ENCODE measurements at regions not wholly inside any gene's neighbourhood (a gene's known extent, or its start where the extent isn't known, plus 50 kb on each side); places are given as distances from the start of the nearest gene placed in this dataset.

- H3K27ac ChIP-seq (ENCODE audit: insufficient read depth, low read length): no peak overlapping the region
- H3K9me3 ChIP-seq (ENCODE audit: control insufficient read depth, insufficient read depth, low read depth, low read length): no peaks in the 10 kb centered on the region
- no peaks in the 10 kb centered on the region for H3K36me3 ChIP-seq (ENCODE audit: control insufficient read depth, insufficient read depth, low read length)
- H2AFZ ChIP-seq (ENCODE audit: low read length): no peak overlapping the region
- no peak overlapping the region for H3K4me3 ChIP-seq (replicated peaks in 1 of 4; ENCODE audit: control extremely low read depth in 1 of 4, insufficient read depth in 1 of 4, low read depth in 3 of 4, low read length in 4 of 4)
- no peaks in the 10 kb centered on the region for H3K27me3 ChIP-seq (ENCODE audit: control insufficient read depth, insufficient read depth, low read length)
- no peaks in the 10 kb centered on the region for H4K20me1 ChIP-seq (ENCODE audit: control insufficient read depth, extremely low read depth, insufficient read depth, low read length)
- no peak overlapping the region for H3K9ac ChIP-seq (ENCODE audit: insufficient read depth, low read length)
- peak in 1 of 2 donors; percentile 48 for DNase-seq (ENCODE audit: low read depth in 2 of 2)
- peaks cover 6% of the 10 kb centered on the region for H3K4me1 ChIP-seq (ENCODE audit: control insufficient read depth, extremely low read depth, insufficient read depth, low read length)
- no peak for TF ChIP-seq EZH2 (IDR thresholded peaks at IDR 0.05; ENCODE audit: low read length, missing control alignments)
- TF ChIP-seq CTCF (conservative IDR thresholded peaks at IDR 0.05 in 1 of 2, IDR thresholded peaks at IDR 0.05 in 1 of 2; ENCODE audit: low read depth in 1 of 2, low read length in 2 of 2): no peak
- no peak overlapping the region for H3K4me2 ChIP-seq (ENCODE audit: extremely low read depth, insufficient read depth, low read length)
- no peaks in the 10 kb centered on the region for H3K79me2 ChIP-seq (ENCODE audit: control insufficient read depth, insufficient read depth, low read length)
Measured at GRCh38 chr12:75959506-75959905, 72.1 kb downstream of the PHLDA1 start.

GRCh38 chr12:75959060-75959459 is 72.5 kb downstream of the PHLDA1 start:
- no peak overlapping the region for H2AFZ ChIP-seq (ENCODE audit: low read length)
- H3K4me1 ChIP-seq (ENCODE audit: control insufficient read depth, extremely low read depth, insufficient read depth, low read length): peaks cover 8% of the 10 kb centered on the region
- no peak overlapping the region for H3K27ac ChIP-seq (ENCODE audit: insufficient read depth, low read length)
- no peak overlapping the region for H3K9ac ChIP-seq (ENCODE audit: insufficient read depth, low read length)
- no peaks in the 10 kb centered on the region for H3K36me3 ChIP-seq (ENCODE audit: control insufficient read depth, insufficient read depth, low read length)
- H3K9me3 ChIP-seq (ENCODE audit: control insufficient read depth, insufficient read depth, low read depth, low read length): no peaks in the 10 kb centered on the region
- no peak for TF ChIP-seq CTCF (conservative IDR thresholded peaks at IDR 0.05 in 1 of 2, IDR thresholded peaks at IDR 0.05 in 1 of 2; ENCODE audit: low read depth in 1 of 2, low read length in 2 of 2)
- TF ChIP-seq EZH2 (IDR thresholded peaks at IDR 0.05; ENCODE audit: low read length, missing control alignments): no peak
- no peaks in the 10 kb centered on the region for H4K20me1 ChIP-seq (ENCODE audit: control insufficient read depth, extremely low read depth, insufficient read depth, low read length)
- no peaks in the 10 kb centered on the region for H3K79me2 ChIP-seq (ENCODE audit: control insufficient read depth, insufficient read depth, low read length)
- H3K4me2 ChIP-seq (ENCODE audit: extremely low read depth, insufficient read depth, low read length): no peak overlapping the region
- H3K4me3 ChIP-seq (replicated peaks in 1 of 4; ENCODE audit: control extremely low read depth in 1 of 4, insufficient read depth in 1 of 4, low read depth in 3 of 4, low read length in 4 of 4): no peak overlapping the region
- H3K27me3 ChIP-seq (ENCODE audit: control insufficient read depth, insufficient read depth, low read length): no peaks in the 10 kb centered on the region
- DNase-seq (ENCODE audit: low read depth in 2 of 2): no peak

- TF ChIP-seq CTCF (conservative IDR thresholded peaks at IDR 0.05 in 1 of 2, IDR thresholded peaks at IDR 0.05 in 1 of 2; ENCODE audit: low read depth in 1 of 2, low read length in 2 of 2): no peak
- no peak for TF ChIP-seq EZH2 (IDR thresholded peaks at IDR 0.05; ENCODE audit: low read length, missing control alignments)
- Histone ChIP-seq H3K4me2 (ENCODE audit: extremely low read depth, insufficient read depth, low read length) (no peak overlapping the region), H3K27me3 (ENCODE audit: control insufficient read depth, insufficient read depth, low read length) (no peaks in the 10 kb centered on the region), H3K9me3 (ENCODE audit: control insufficient read depth, insufficient read depth, low read depth, low read length) (no peaks in the 10 kb centered on the region), H3K79me2 (ENCODE audit: control insufficient read depth, insufficient read depth, low read length) (no peaks in the 10 kb centered on the region), H2AFZ (ENCODE audit: low read length) (no peak overlapping the region), H3K4me1 (ENCODE audit: control insufficient read depth, extremely low read depth, insufficient read depth, low read length) (peaks cover 25% of the 10 kb centered on the region), H4K20me1 (ENCODE audit: control insufficient read depth, extremely low read depth, insufficient read depth, low read length) (no peaks in the 10 kb centered on the region), H3K27ac (ENCODE audit: insufficient read depth, low read length) (no peak overlapping the region), H3K36me3 (ENCODE audit: control insufficient read depth, insufficient read depth, low read length) (no peaks in the 10 kb centered on the region), H3K4me3 (replicated peaks in 1 of 4; ENCODE audit: control extremely low read depth in 1 of 4, insufficient read depth in 1 of 4, low read depth in 3 of 4, low read length in 4 of 4) (no peak overlapping the region), H3K9ac (ENCODE audit: insufficient read depth, low read length) (no peak overlapping the region)
- DNase-seq (ENCODE audit: low read depth in 2 of 2): no peak
Measured at GRCh38 chr12:75955251-75955650, 76.3 kb downstream of the PHLDA1 start.
